HL-60 (cell line): ENCODE measurements at regions not wholly inside any gene's neighbourhood (a gene's known extent, or its start where the extent isn't known, plus 50 kb on each side); places are given as distances from the start of the nearest gene placed in this dataset.

Experiments used
- POLR2AphosphoS5 ChIP-seq: IDR thresholded peaks from 2 replicates; pipeline ENCODE4 v1.6.1; 2012; ENCODE audit warnings: low read depth
- SPI1 ChIP-seq: IDR thresholded peaks from 2 replicates; pipeline ENCODE4 v1.6.1; 2012; ENCODE audit warnings: low read depth, mild to moderate bottlenecking, borderline replicate concordance
- TF ChIP-seq, protein P1 (sequence below): IDR thresholded peaks from one replicate; pipeline ENCODE4 v1.5.1; 2011; ENCODE audit warnings: low read length, control low read depth, inconsistent platforms; ENCODE audit not compliant: insufficient read depth
- TF ChIP-seq, protein P2 (sequence below): IDR thresholded peaks from 2 replicates; pipeline ENCODE4 v1.6.1; 2012; ENCODE audit warnings: low read depth; ENCODE audit not compliant: insufficient replicate concordance

DNA sequence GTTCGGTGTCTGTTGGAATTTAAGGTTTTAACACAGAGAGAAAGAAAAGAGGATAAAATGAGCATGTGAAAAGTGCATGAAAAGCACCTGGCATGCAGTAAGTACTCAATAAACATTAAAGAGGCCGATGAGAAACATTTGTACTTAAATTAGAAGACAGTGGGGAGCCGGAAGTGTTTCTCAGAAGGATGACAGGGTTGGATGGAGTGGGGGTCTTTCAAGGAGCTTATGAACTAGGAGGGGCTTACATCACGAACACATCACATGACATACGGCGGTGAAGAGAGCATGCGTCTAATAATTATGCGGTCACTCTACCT is 83.8 kb upstream of the FZD7 start:
- TF ChIP-seq, protein P1, sequence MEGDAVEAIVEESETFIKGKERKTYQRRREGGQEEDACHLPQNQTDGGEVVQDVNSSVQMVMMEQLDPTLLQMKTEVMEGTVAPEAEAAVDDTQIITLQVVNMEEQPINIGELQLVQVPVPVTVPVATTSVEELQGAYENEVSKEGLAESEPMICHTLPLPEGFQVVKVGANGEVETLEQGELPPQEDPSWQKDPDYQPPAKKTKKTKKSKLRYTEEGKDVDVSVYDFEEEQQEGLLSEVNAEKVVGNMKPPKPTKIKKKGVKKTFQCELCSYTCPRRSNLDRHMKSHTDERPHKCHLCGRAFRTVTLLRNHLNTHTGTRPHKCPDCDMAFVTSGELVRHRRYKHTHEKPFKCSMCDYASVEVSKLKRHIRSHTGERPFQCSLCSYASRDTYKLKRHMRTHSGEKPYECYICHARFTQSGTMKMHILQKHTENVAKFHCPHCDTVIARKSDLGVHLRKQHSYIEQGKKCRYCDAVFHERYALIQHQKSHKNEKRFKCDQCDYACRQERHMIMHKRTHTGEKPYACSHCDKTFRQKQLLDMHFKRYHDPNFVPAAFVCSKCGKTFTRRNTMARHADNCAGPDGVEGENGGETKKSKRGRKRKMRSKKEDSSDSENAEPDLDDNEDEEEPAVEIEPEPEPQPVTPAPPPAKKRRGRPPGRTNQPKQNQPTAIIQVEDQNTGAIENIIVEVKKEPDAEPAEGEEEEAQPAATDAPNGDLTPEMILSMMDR: no peak
- TF ChIP-seq, protein P2, sequence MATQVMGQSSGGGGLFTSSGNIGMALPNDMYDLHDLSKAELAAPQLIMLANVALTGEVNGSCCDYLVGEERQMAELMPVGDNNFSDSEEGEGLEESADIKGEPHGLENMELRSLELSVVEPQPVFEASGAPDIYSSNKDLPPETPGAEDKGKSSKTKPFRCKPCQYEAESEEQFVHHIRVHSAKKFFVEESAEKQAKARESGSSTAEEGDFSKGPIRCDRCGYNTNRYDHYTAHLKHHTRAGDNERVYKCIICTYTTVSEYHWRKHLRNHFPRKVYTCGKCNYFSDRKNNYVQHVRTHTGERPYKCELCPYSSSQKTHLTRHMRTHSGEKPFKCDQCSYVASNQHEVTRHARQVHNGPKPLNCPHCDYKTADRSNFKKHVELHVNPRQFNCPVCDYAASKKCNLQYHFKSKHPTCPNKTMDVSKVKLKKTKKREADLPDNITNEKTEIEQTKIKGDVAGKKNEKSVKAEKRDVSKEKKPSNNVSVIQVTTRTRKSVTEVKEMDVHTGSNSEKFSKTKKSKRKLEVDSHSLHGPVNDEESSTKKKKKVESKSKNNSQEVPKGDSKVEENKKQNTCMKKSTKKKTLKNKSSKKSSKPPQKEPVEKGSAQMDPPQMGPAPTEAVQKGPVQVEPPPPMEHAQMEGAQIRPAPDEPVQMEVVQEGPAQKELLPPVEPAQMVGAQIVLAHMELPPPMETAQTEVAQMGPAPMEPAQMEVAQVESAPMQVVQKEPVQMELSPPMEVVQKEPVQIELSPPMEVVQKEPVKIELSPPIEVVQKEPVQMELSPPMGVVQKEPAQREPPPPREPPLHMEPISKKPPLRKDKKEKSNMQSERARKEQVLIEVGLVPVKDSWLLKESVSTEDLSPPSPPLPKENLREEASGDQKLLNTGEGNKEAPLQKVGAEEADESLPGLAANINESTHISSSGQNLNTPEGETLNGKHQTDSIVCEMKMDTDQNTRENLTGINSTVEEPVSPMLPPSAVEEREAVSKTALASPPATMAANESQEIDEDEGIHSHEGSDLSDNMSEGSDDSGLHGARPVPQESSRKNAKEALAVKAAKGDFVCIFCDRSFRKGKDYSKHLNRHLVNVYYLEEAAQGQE: no peak
- TF ChIP-seq SPI1: no peak
- no peak for TF ChIP-seq POLR2AphosphoS5
